HG02678 (cell line): ENCODE measurements at regions not wholly inside any gene's neighbourhood (a gene's known extent, or its start where the extent isn't known, plus 50 kb on each side); places are given as distances from the start of the nearest gene placed in this dataset.
"Not testable (repeated sequence)": the region's sequence is repeated elsewhere in the genome, so short reads cannot be mapped to it uniquely, and the experiment has no call there.

Source experiments
- ATAC-seq: cut with Tn5 transposase; IDR thresholded peaks from one replicate; pipeline ENCODE4 v1.9.1; 2021; ENCODE audit warnings: mild to moderate bottlenecking, moderate library complexity; ENCODE audit not compliant: unreplicated experiment

GRCh38 chr7:77484785-77485184 lies 52.3 kb upstream of the PTPN12 start:
- ATAC-seq: no peak

GRCh38 chr7:77482015-77482414 lies 55.1 kb upstream of the PTPN12 start:
- no peak for ATAC-seq

- ATAC-seq: no peak
Measured at GRCh38 chr7:77481615-77482014, 55.5 kb upstream of the PTPN12 start.

GRCh38 chr7:77480102-77480627 lies 56.9 kb upstream of the PTPN12 start:
- ATAC-seq: not testable (repeated sequence)

GRCh38 chr7:77479536-77480088 lies 57.5 kb upstream of the PTPN12 start:
- no peak for ATAC-seq

- no peak for ATAC-seq
Measured at GRCh38 chr7:77476871-77477270, 60.2 kb upstream of the PTPN12 start.

- ATAC-seq: no peak
Measured at GRCh38 chr7:77475181-77475580, 59.0 kb upstream of the GSAP start.

- no peak for ATAC-seq
Measured at GRCh38 chr7:77474756-77475155, 58.6 kb upstream of the GSAP start.

GRCh38 chr7:77473229-77474005 lies 57.3 kb upstream of the GSAP start:
- no peak for ATAC-seq

- no peak for ATAC-seq
Measured at GRCh38 chr7:77469927-77470326, 53.8 kb upstream of the GSAP start.

- ATAC-seq: no peak
Measured at GRCh38 chr7:77467408-77467807, 51.3 kb upstream of the GSAP start.

GRCh38 chr7:77466450-77466849 lies 50.3 kb upstream of the GSAP start:
- ATAC-seq: peak; percentile 29
